ENCODE measurements at regions not wholly inside any gene's neighbourhood (a gene's known extent, or its start where the extent isn't known, plus 50 kb on each side); places are given as distances from the start of the nearest gene placed in this dataset.

DNA sequence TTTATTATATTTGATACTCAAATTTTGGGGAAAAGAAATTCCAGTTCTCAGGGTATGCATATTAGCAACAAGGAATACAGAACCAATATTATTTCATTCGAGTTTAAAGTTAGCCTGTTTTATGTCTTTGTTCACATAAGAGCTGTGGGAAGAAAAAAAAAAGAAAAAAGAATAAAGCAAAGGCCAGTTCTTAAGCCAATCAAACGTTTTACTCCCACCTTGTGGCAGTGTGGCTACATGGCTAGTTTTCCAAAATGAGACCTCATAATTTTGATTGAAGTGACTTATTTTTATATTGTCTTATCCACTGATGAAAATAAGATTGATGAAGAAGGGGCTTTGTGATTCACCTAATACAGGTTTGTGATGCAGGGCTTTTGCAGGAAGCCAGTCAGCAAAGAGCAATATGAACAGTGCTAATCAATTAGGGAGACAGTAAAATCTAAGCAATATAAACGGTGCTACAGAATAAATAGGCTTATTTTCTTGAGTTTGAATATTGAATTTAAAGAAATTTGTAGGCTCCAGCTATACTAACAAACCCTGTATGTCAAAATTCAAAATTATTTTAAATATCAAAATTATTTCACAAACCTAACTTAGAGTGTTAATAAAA is 624.1 kb upstream of the FOXG1 start:
- TF ChIP-seq, protein P1, sequence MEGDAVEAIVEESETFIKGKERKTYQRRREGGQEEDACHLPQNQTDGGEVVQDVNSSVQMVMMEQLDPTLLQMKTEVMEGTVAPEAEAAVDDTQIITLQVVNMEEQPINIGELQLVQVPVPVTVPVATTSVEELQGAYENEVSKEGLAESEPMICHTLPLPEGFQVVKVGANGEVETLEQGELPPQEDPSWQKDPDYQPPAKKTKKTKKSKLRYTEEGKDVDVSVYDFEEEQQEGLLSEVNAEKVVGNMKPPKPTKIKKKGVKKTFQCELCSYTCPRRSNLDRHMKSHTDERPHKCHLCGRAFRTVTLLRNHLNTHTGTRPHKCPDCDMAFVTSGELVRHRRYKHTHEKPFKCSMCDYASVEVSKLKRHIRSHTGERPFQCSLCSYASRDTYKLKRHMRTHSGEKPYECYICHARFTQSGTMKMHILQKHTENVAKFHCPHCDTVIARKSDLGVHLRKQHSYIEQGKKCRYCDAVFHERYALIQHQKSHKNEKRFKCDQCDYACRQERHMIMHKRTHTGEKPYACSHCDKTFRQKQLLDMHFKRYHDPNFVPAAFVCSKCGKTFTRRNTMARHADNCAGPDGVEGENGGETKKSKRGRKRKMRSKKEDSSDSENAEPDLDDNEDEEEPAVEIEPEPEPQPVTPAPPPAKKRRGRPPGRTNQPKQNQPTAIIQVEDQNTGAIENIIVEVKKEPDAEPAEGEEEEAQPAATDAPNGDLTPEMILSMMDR (conservative IDR thresholded peaks at IDR 0.05; ENCODE audit: low read depth, low read length), result peak; percentile 33
- DNase-seq (ENCODE audit: low read depth), result no peak
- no peak overlapping the region for H3K4me3 ChIP-seq (ENCODE audit: low read depth, low read length)

DNA sequence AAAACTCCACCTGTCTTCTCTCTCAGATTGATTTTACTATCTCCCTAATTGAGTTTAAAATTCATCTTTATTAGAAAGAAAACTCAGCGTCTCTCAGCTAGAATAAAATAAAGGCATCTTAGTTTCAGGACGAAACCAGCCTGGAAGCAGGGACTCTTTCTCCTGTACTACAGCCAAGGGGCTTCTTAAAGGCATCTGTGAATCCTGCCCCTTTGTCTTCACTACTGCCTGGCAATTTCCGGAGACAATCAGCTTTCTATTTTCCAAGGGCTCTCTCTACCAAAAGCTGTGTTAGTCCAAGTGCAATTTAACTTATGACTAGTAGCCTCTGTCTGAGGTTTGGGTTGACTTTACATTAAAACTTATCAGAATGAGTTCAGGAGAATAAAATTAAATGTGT is 623.3 kb upstream of the FOXG1 start:
- no peak for DNase-seq (ENCODE audit: low read depth)
- H3K4me3 ChIP-seq (ENCODE audit: low read depth, low read length), result no peak overlapping the region
- TF ChIP-seq, protein P1 (conservative IDR thresholded peaks at IDR 0.05; ENCODE audit: low read depth, low read length), result no peak

DNA sequence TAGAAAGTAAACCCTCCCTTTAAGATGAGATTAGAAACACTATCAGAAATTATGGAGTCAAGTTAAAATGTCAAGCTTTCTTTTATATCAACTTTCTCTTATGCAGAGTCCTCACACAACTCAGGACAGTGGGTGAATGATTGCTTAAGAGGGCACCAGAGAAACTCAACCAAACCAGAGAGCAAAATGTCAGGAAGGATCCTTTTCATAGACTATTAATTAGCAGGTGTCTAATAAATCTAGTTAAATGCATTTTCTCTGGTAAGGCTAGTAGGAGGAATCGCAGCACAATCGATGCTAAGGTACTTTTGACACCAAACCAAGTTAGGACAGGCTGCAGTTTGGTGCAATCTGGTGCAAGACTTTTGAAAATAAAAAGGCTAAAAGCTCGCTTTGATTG is 614.7 kb upstream of the FOXG1 start:
- H3K4me3 ChIP-seq (ENCODE audit: low read depth, low read length), result no peak overlapping the region
- TF ChIP-seq, protein P1 (conservative IDR thresholded peaks at IDR 0.05; ENCODE audit: low read depth, low read length), result no peak
- DNase-seq (ENCODE audit: low read depth), result no peak

DNA sequence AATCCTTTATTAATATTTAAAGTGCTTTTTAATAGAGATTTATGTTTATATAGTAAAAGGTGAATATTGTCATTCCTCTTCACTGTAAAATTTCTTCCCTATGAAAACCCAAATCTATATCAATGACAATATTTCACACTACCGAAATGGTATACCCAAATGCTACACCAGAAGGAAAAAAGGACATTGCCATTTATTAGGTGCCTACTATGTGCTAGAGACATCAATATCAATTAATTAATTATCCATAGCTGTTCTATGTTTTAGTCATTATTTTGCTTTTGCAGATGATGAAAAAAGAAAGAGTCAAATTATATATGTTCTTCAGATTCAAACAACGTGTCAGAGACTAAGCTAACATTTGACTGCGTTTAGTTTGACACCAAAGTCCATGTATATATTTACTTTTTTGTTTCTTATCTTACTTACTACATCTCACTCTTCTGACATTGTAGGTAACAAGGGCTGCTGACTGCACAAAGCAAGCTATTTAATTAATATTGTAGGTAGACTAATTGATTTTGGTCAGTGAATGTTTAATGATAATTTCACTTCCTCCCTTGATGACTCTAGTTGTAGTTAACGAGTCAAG is 614.0 kb upstream of the FOXG1 start:
- no peak for DNase-seq (ENCODE audit: low read depth)
- TF ChIP-seq, protein P1 (conservative IDR thresholded peaks at IDR 0.05; ENCODE audit: low read depth, low read length), result no peak
- no peak overlapping the region for H3K4me3 ChIP-seq (ENCODE audit: low read depth, low read length)

DNA sequence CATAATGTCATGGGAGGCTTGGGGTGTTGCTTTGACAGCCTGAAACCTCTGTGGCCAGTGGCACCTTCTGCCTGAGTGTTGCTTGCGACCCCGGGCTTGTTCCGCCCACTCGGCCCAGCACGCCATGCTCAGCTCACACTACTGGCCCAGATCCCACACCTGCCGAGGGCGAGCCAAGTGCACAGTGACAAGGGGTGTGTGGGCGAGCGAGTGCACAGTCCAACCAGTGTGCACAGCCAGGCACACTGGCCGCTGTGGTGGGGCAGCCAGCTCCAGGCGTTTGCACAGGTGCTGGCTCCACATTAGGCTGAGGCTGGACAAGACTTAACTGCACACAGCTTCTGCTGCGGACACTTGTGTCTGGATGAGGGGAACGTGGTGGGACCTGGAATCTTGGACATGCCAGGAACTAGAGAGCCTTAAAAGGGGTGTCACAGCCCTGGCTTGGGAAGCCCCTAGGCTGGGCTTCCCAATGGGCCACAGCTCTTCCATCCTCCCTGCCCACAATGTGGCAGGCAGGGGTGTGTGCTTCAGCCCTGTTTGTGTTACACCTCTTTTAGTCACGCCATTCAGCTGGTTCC is 609.2 kb upstream of the FOXG1 start:
- no peak overlapping the region for H3K4me3 ChIP-seq (ENCODE audit: low read depth, low read length)
- DNase-seq (ENCODE audit: low read depth), result no peak
- TF ChIP-seq, protein P1 (conservative IDR thresholded peaks at IDR 0.05; ENCODE audit: low read depth, low read length), result no peak

DNA sequence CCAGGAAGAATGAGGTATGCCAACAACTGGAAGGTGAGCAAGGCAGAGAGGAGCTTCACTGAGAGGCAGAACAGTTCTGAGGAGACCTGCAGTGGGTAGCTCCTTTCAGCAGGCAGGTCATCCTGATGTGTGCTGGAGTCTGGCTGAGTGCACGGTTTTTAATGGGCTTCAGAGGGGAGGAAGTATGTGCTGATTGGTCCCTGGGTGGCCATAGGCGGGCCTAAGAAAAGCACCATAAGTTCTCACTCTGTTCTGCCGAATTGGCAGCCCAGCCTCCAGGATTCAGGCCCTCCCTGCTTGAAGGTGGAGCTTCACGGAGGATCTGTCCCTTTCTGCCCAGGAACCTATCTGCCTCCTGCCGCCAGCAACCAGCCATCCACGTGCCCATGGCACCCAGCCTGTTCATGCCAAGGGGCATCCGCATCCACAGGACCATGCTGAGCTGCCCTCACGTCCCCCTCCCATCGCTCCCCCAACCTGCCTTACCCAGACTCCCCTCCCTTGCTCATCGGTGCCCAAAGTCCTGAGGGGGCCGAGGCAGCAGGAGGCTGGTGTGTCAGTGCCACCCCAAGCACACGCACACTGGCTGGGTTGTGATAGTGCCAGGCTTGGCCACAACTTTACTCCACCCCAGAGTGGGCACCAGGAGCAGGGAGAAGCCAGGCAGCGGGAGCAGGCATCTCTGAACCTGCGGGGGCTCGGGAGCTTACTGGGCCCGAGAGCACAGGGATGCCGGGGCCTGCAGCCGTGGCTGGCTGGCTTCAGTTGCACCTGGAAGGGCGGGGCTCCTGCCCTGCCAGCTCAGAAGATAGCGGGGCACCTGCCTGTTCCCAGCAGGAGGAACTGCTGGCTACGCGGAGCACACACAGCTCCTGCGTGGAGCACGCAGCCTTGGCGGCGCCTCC is 608.4 kb upstream of the FOXG1 start:
- TF ChIP-seq, protein P1 (conservative IDR thresholded peaks at IDR 0.05; ENCODE audit: low read depth, low read length), result no peak
- no peak for DNase-seq (ENCODE audit: low read depth)

More for the DNA sequence above, 608.4 kb upstream of the FOXG1 start:
- no peak overlapping the region for H3K4me3 ChIP-seq (ENCODE audit: low read depth, low read length)
